ENCODE measurements at regions not wholly inside any gene's neighbourhood (a gene's known extent, or its start where the extent isn't known, plus 50 kb on each side); places are given as distances from the start of the nearest gene placed in this dataset.

DNA sequence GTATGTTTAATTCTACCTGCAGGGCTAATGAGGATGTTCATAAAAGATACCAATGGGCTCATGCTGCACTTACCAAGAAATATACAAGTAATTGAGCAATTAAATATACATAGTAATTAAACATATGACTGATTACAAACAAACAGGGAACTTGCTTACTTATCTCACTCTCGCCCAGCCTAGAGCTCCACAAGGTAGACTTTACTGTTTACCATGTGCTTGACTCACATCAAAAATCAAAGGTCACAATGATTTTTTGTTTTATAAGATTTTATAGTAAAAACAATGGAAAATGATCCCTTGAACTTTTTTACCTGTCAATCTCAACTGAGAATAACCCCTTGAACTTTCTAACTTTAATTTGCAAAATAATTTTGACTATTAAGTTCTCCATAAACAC, 1395.1 kb downstream of the SUCLG1 start:
- H3K9me3 Mint-ChIP-seq: peaks cover 8% of the 10 kb centered on the region in 2 donors
- DNase-seq (ENCODE audit: low spot score in 2 of 2) (no peak), ATAC-seq (no peak)
- no peak overlapping the region for H3K27ac Mint-ChIP-seq
- H3K36me3 Mint-ChIP-seq: no peaks in the 10 kb centered on the region

- H3K36me3 Mint-ChIP-seq: no peaks in the 10 kb centered on the region
- no peak for ATAC-seq
- no peak overlapping the region for H3K27ac Mint-ChIP-seq
These were observed 1395.6 kb downstream of the SUCLG1 start for GRCh38 chr2:83063511-83063910.

DNA sequence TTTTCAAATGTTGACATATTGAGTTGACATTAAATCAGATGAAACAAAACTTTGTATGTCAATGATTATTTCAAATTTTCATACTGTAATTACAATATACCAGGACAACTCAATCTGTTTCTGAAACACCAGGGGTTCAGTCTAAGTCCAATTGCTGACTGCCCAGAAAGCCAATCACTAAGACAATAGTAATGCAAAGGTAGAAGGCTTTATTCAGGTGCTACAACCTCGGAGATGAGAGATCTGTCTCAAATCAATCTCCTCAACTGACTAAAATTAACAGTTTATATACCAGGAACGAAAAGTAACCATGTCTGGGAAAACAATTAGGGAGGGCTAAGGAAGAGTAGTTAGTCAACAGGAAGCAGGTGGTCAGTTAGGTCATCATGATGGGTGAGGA, 1400.4 kb downstream of the SUCLG1 start:
- Mint-ChIP-seq H3K9me3 (peaks cover 0 to 3% of the 10 kb centered on the region in 2 donors), H3K27ac (no peak overlapping the region), H3K36me3 (no peaks in the 10 kb centered on the region)
- no peak for DNase-seq (ENCODE audit: low spot score in 2 of 2)
- ATAC-seq: no peak

More at GRCh38 chr2:83063511-83063910, 1395.6 kb downstream of the SUCLG1 start:
- DNase-seq (ENCODE audit: low spot score in 2 of 2): no peak
- peaks cover 8 to 11% of the 10 kb centered on the region in 2 donors for H3K9me3 Mint-ChIP-seq

DNA sequence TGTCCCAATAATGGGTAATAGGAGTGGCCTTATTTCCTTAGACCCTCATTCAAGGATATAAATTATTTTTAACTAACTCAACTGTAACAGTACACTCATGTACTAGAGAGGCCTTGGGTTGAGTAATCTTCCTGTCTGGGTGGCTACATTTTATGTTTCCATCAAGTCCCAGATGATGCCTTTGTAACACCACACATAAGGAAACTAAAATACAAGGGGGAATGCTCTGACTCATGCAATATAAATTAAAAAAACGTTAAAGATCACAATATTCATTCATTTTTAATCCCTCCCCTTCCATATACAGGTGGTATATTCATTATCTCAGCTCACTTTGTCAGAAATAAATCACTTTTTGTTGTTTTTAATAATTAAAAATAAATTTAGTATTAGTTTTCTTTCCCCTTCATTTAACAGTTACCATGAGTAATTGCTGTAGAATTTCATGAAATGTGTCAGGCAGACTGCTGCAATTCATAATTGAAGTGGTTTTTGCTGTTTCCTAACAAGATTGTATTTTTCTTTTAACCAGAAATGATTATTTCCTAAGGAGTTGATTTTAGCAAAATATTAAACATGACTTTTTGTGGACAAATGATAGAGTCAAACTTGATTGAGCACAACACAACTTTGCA, 1403.6 kb downstream of the SUCLG1 start:
- no peak for ATAC-seq
- peaks cover 0 to 17% of the 10 kb centered on the region in 2 donors for H3K9me3 Mint-ChIP-seq
- no peak overlapping the region for H3K27ac Mint-ChIP-seq
- DNase-seq (ENCODE audit: low spot score in 2 of 2): no peak
- H3K36me3 Mint-ChIP-seq: no peaks in the 10 kb centered on the region

DNA sequence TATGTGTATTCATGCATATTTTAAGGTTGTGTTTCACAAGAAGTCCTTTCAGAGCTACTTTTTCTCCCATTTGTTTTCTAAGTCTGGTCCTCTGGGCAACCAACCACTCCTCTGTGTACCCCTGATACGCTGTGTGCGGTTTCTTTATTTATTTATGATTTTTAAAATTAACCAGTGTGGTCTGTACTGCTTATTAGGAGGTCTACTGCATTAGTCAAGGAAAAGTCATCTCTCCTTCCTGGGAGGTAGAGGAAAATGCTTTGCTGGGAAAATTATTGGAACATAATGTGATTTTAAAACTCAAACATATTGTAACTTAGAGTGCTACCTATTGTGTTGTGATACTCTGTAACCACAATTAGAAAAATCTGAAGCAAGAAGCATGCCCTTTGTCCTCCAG, 1404.3 kb downstream of the SUCLG1 start:
- H3K9me3 Mint-ChIP-seq: peaks cover 0 to 17% of the 10 kb centered on the region in 2 donors
- DNase-seq (ENCODE audit: low spot score in 2 of 2): no peak
- no peak overlapping the region for H3K27ac Mint-ChIP-seq
- H3K36me3 Mint-ChIP-seq: no peaks in the 10 kb centered on the region
- ATAC-seq: no peak

DNA sequence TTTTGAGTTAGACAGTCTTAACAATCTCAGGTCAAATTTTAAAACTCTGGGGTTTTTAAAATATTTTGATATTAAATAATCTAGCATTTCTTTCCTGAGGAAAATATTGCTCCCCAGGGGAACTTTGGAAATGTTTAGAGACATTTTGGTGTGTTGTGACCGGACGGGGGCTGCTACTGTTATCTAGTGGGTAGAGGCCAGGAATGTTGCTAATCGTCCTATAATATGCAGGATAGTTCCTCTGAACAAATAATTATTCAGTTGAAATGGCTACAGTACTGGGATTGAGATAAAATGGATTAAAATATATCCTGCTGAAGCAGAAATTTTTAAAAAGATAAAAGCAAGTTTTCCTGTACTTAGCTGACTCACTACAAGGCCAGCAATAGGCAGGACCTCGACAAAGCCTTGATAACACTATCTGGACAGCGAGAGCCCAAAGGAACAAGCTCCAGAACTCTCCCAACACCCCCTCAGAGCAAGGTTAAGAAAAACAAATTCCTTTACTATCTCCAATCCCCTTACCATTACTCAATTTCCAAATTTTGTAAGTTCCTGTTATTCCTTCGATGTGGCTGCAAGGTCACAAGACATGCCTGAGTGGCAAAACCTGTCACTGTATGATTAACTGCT, 1407.4 kb downstream of the SUCLG1 start:
- H3K36me3 Mint-ChIP-seq: no peaks in the 10 kb centered on the region
- no peak for ATAC-seq
- H3K27ac Mint-ChIP-seq: no peak overlapping the region
- H3K9me3 Mint-ChIP-seq: peaks cover 0 to 13% of the 10 kb centered on the region in 2 donors
- DNase-seq (ENCODE audit: low spot score in 2 of 2): no peak

DNA sequence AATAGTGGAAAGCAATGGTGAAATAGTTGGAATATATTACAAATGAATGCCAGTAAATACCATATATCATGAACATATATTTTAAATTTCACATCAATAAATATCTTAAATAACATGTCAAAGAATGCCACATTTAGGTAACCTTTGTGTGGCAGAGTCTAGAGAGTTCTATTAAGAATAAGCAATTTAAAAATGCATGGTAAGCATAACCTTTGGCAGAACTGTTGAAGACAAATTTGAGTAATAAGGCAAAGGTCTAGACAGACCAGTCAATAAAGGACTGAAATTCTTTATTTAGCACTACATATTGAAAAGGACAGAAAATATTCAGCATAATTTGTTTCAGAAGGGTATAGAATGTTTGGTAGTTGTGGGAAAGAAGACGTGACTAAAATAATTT, 1417.0 kb downstream of the SUCLG1 start:
- no peak for DNase-seq (ENCODE audit: low spot score in 2 of 2)
- no peaks in the 10 kb centered on the region for H3K36me3 Mint-ChIP-seq
- no peak overlapping the region for H3K27ac Mint-ChIP-seq
- peaks cover 3 to 4% of the 10 kb centered on the region in 2 donors for H3K9me3 Mint-ChIP-seq
- no peak for ATAC-seq

GRCh38 chr2:83022631-83023210, 1436.4 kb downstream of the SUCLG1 start:
- H3K9me3 Mint-ChIP-seq: peaks cover 15 to 24% of the 10 kb centered on the region in 2 donors
- no peak overlapping the region for H3K27ac Mint-ChIP-seq
- ATAC-seq: no peak
- no peak for DNase-seq (ENCODE audit: low spot score in 2 of 2)
- H3K36me3 Mint-ChIP-seq: no peaks in the 10 kb centered on the region

DNA sequence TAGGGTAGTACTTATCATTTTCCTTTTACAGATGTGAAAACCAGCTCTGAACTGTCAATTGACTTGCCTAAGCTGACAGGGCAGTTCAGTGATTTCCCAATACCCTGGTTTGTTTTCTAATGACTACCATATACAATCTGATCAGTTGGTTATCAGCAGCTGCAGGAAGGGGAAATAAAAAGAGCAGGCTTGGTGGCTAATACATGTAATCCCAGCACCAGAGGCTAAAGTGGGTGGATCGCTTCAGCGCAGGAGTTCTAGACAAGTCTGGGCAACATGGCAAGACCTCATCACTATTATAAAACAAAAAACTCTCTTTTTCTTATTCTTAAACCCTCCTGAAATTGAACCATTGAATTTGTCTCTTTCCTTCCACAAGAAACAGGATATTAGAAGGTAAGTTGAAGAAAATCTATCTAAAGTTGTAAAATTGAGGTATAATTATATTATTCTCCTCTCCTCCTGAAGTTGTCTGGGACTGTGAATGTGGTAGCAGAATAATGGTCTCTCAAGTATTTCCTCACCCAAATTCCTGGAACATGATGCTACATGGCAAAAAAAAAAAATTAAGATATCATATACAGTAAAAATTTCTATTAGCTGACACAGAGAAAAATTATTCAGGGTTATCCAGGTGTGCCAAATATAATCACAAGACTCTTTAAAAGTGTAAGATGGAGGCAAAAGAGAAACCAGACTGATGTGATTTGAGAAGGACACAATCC, 1441.6 kb downstream of the SUCLG1 start:
- H3K27ac Mint-ChIP-seq: no peak overlapping the region
- no peaks in the 10 kb centered on the region for H3K36me3 Mint-ChIP-seq
- H3K9me3 Mint-ChIP-seq: peaks cover 20 to 21% of the 10 kb centered on the region in 2 donors
- DNase-seq (ENCODE audit: low spot score in 2 of 2): no peak
- ATAC-seq: no peak

DNA sequence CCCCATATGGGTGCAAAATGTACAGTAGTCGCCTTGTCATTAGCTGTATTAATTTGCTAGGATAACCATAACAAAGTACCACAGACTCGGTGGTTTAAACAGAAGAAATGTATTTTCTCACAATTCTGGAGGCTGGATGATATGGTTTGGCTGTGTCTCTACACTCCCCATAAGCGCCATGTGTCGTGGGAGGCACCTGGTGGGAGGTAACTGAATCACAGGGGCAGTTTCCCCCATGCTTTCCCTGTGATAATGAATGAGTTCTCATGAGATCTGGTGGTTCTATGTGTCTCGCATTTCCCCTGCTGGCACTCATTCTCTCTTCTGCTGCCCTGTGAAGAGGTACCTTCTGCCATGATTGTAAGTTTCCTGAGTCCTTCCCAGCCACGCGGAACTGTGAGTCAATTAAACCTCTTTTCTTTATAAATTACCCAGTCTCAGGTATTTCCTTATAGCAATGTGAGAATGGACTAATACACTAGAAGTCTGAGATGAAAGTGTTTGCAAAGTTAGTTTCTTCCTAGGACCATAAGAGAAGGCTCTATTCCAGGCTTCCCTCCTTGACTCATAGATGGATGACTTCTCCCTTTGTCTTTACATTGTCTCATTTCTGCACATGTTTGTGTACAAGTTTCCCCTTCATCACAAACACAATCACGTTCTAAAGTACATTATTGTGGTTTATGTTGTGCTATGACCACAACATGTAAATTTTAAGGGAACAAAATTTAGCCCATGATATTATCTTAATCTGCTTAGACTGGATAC, 1442.6 kb downstream of the SUCLG1 start:
- DNase-seq (ENCODE audit: low spot score in 2 of 2) (no peak), ATAC-seq (no peak)
- Mint-ChIP-seq H3K36me3 (no peaks in the 10 kb centered on the region), H3K9me3 (peaks cover 20 to 21% of the 10 kb centered on the region in 2 donors), H3K27ac (no peak overlapping the region)

DNA sequence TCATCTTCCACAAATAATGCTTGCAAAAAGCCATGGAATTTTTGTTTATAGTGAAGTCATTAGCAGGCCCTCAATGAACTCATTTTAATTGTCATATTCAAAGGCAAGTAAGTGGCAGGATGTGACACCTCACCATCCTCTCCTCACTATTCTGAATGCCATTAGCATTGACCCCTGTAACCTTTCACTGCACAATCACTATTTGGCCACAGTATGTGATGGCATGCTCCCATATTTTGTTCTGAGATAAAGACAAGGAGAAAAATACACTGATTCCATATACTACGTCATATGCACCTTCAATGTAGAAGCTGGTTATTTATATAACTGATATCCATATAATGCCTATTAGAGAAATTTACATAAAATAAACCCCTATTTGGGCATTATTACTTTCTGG, 1443.2 kb downstream of the SUCLG1 start:
- Mint-ChIP-seq H3K9me3 (peaks cover 17 to 22% of the 10 kb centered on the region in 2 donors), H3K36me3 (no peaks in the 10 kb centered on the region), H3K27ac (no peak overlapping the region)
- DNase-seq (ENCODE audit: low spot score in 2 of 2) (no peak), ATAC-seq (no peak)

DNA sequence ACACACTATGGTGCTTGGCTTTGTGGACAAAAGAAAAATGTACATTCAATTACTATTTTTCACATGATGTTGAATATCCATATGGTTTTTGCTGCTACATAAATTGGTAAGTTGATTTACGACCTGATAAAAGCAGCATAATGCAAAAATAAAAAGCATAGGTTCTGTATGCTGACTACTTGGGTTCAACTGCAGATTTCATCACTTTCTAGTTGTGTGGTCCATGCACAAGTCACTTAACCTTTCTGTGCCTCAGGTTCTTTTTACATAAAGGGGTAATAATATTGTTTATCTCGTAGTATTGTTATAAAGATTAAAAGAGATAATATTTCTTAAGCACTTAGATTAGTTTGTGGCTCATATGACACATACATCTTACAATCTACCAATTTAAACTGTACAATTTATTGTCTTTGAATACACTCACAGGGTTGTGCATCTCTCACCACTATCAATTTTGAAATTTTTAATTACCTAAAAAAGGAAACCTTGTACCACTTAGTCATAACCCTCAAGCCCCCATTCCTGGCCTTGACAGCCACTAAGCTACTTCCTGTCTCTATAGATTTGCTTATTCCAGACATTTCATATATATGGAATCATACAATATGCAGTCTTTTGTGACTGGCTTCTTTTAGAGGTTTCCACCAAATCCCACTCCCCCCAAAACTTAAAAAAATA, 1443.9 kb downstream of the SUCLG1 start:
- ATAC-seq (no peak), DNase-seq (ENCODE audit: low spot score in 2 of 2) (no peak)
- H3K9me3 Mint-ChIP-seq: peaks cover 15 to 20% of the 10 kb centered on the region in 2 donors
- H3K36me3 Mint-ChIP-seq: no peaks in the 10 kb centered on the region
- no peak overlapping the region for H3K27ac Mint-ChIP-seq

- DNase-seq (ENCODE audit: low spot score in 2 of 2): no peak
- H3K9me3 Mint-ChIP-seq: peaks cover 10 to 20% of the 10 kb centered on the region in 2 donors
These were observed 1444.6 kb downstream of the SUCLG1 start for GRCh38 chr2:83014462-83014861.

GRCh38 chr2:83006961-83007360, 1452.1 kb downstream of the SUCLG1 start:
- H3K9me3 Mint-ChIP-seq: peaks cover 0 to 5% of the 10 kb centered on the region in 2 donors
- no peak for ATAC-seq
- no peaks in the 10 kb centered on the region for H3K36me3 Mint-ChIP-seq
- no peak for DNase-seq (ENCODE audit: low spot score in 2 of 2)
- no peak overlapping the region for H3K27ac Mint-ChIP-seq

More at GRCh38 chr2:83014462-83014861, 1444.6 kb downstream of the SUCLG1 start:
- no peak overlapping the region for H3K27ac Mint-ChIP-seq
- no peak for ATAC-seq
- H3K36me3 Mint-ChIP-seq: no peaks in the 10 kb centered on the region

DNA sequence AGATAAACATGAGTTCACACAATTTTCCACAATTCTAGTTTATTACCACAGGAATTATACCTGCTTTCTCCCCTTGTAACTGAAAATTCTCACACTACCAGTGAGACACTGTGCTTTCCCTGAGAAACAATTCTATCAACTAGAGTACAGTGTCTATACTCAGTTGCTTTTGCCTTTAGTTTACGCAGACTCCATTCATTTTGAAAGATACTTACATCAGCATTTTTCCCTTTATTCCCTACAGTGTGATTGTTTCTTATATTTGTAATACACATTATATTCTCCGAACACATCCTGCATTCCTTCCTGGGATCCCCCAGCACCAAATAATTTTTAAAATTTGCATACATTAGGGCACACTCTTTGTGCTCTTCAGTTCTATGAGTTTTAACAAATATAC, 1455.5 kb downstream of the SUCLG1 start:
- Mint-ChIP-seq H3K36me3 (no peaks in the 10 kb centered on the region), H3K9me3 (peaks cover 4 to 11% of the 10 kb centered on the region in 2 donors), H3K27ac (no peak overlapping the region)
- no peak for ATAC-seq
- DNase-seq (ENCODE audit: low spot score in 2 of 2): no peak

- Mint-ChIP-seq H3K9me3 (peaks cover 4 to 11% of the 10 kb centered on the region in 2 donors), H3K36me3 (no peaks in the 10 kb centered on the region), H3K27ac (no peak overlapping the region)
- ATAC-seq: no peak
- DNase-seq (ENCODE audit: low spot score in 2 of 2): no peak
These were observed 1456.4 kb downstream of the SUCLG1 start for GRCh38 chr2:83002706-83003105.

Measured in activated naive CD4-positive, alpha-beta T cell treated with anti-CD3 and anti-CD28 coated beads, Interleukin-2, amount 50 U/mL, for 72 hours (primary cell).